ENCODE measurements at regions not wholly inside any gene's neighbourhood (a gene's known extent, or its start where the extent isn't known, plus 50 kb on each side); places are given as distances from the start of the nearest gene placed in this dataset.

DNA sequence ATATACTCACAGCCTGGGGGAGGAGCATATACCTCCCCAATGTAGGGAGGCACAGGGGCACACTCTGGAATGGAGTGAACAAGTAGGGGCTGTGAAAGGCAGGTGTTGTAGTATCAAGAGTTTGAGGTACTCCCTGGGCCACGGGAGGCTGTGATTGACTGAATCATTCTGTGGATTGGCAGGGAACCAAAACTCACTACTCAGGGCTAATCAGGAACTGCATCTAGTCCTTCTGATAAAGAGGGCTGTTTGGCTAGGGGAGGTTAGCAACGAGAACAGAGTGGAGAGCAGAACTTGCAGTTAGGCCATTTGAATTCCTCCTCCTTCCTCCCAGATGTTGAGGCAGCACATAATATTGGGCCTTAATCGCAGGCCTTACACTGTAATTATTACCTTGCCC is 369.2 kb upstream of the MPDZ start:
- Histone ChIP-seq H3K9ac (ENCODE audit: low read length) (no peak overlapping the region), H2AFZ (ENCODE audit: insufficient read depth, low read depth, low read length, poor library complexity, severe bottlenecking) (no peak overlapping the region), H3K4me1 (ENCODE audit: control insufficient read depth in 2 of 2, insufficient read depth in 2 of 2, low read length in 2 of 2) (no peaks in the 10 kb centered on the region), H3K27me3 (replicated peaks in 1 of 4; ENCODE audit: control extremely low read depth in 1 of 4, control insufficient read depth in 3 of 4, insufficient read depth in 4 of 4, low read length in 3 of 4) (no peaks in the 10 kb centered on the region), H3K9me3 (ENCODE audit: control extremely low read depth in 1 of 3, control insufficient read depth in 2 of 3, insufficient read depth in 1 of 3, low read length in 2 of 3) (peaks cover 0 to 6% (median 0%) of the 10 kb centered on the region in 3 donors), H3K79me2 (ENCODE audit: control insufficient read depth, insufficient read depth, low read length) (no peaks in the 10 kb centered on the region), H3K36me3 (replicated peaks in 1 of 2; ENCODE audit: control extremely low read depth in 1 of 2, control insufficient read depth in 1 of 2, extremely low read depth in 1 of 2, insufficient read depth in 2 of 2, low read length in 1 of 2) (no peaks in the 10 kb centered on the region), H3K27ac (ENCODE audit: low read length in 2 of 2) (no peak overlapping the region), H3K4me3 (ENCODE audit: control extremely low read depth in 1 of 5, extremely low read depth in 1 of 5, insufficient read depth in 1 of 5, low read depth in 2 of 5, low read length in 4 of 5) (no peak overlapping the region), H4K20me1 (ENCODE audit: control insufficient read depth, insufficient read depth, low read length, poor library complexity, severe bottlenecking) (no peaks in the 10 kb centered on the region), H3K4me2 (replicated peaks; ENCODE audit: low read depth, low read length, poor library complexity, severe bottlenecking) (no peak overlapping the region)
- DNase-seq, result no peak
- Mint-ChIP-seq H3K4me3 (no peak overlapping the region), H3K27ac (no peak overlapping the region), H3K4me1 (no peaks in the 10 kb centered on the region), H3K9me3 (ENCODE audit: insufficient read depth) (peaks cover 3% of the 10 kb centered on the region), H3K27me3 (no peaks in the 10 kb centered on the region)
- POLR2A ChIA-PET, result no interaction called here
- no peak for TF ChIP-seq EZH2 (IDR thresholded peaks at IDR 0.05; ENCODE audit: borderline replicate concordance, insufficient read depth, low read depth, low read length, poor library complexity, severe bottlenecking)
- TF ChIP-seq, protein P1, sequence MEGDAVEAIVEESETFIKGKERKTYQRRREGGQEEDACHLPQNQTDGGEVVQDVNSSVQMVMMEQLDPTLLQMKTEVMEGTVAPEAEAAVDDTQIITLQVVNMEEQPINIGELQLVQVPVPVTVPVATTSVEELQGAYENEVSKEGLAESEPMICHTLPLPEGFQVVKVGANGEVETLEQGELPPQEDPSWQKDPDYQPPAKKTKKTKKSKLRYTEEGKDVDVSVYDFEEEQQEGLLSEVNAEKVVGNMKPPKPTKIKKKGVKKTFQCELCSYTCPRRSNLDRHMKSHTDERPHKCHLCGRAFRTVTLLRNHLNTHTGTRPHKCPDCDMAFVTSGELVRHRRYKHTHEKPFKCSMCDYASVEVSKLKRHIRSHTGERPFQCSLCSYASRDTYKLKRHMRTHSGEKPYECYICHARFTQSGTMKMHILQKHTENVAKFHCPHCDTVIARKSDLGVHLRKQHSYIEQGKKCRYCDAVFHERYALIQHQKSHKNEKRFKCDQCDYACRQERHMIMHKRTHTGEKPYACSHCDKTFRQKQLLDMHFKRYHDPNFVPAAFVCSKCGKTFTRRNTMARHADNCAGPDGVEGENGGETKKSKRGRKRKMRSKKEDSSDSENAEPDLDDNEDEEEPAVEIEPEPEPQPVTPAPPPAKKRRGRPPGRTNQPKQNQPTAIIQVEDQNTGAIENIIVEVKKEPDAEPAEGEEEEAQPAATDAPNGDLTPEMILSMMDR (IDR thresholded peaks at IDR 0.05), result no peak
- WGBS (ENCODE audit: insufficient coverage), result 88% methylated on average over 1 of the region's 3 CpGs
- ATAC-seq (ENCODE audit: low read depth), result no peak
- CTCF ChIA-PET, result no interaction called here
- intact Hi-C loops (cut with micrococcal nuclease), result no loop called here

DNA sequence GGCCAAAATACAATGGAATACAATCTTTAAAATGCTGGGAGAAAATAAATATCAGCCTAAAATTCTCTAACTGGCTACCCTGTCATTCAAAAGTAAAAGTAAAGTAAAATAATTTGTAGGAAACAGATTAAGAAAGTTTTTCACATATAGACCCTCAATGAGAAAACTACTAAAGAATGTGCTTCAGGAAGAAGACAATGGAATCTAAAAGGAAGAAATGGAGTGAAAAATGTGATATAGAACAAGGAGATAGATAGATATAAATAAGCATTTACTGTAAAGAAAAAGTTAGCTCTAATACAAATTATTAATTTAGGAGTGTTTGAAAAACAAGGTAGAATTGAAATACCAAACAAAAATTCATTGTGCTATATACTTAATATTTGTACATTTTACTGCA is 368.6 kb upstream of the MPDZ start:
- Mint-ChIP-seq H3K27ac (no peak overlapping the region), H3K4me3 (no peak overlapping the region), H3K9me3 (ENCODE audit: insufficient read depth) (peaks cover 5% of the 10 kb centered on the region), H3K27me3 (no peaks in the 10 kb centered on the region), H3K4me1 (no peaks in the 10 kb centered on the region)
- H3K4me1 ChIP-seq (ENCODE audit: control insufficient read depth in 2 of 2, insufficient read depth in 2 of 2, low read length in 2 of 2), result no peaks in the 10 kb centered on the region
- no peak overlapping the region for H3K4me3 ChIP-seq (ENCODE audit: control extremely low read depth in 1 of 5, extremely low read depth in 1 of 5, insufficient read depth in 1 of 5, low read depth in 2 of 5, low read length in 4 of 5)
- no peaks in the 10 kb centered on the region for H3K27me3 ChIP-seq (replicated peaks in 1 of 4; ENCODE audit: control extremely low read depth in 1 of 4, control insufficient read depth in 3 of 4, insufficient read depth in 4 of 4, low read length in 3 of 4)
- peaks cover 0 to 6% (median 0%) of the 10 kb centered on the region in 3 donors for H3K9me3 ChIP-seq (ENCODE audit: control extremely low read depth in 1 of 3, control insufficient read depth in 2 of 3, insufficient read depth in 1 of 3, low read length in 2 of 3)
- no peaks in the 10 kb centered on the region for H4K20me1 ChIP-seq (ENCODE audit: control insufficient read depth, insufficient read depth, low read length, poor library complexity, severe bottlenecking)
- H3K27ac ChIP-seq (ENCODE audit: low read length in 2 of 2), result no peak overlapping the region
- ChIA-PET CTCF (no interaction called here), POLR2A (no interaction called here)
- no peaks in the 10 kb centered on the region for H3K79me2 ChIP-seq (ENCODE audit: control insufficient read depth, insufficient read depth, low read length)
- no peaks in the 10 kb centered on the region for H3K36me3 ChIP-seq (replicated peaks in 1 of 2; ENCODE audit: control extremely low read depth in 1 of 2, control insufficient read depth in 1 of 2, extremely low read depth in 1 of 2, insufficient read depth in 2 of 2, low read length in 1 of 2)
- no peak overlapping the region for H3K9ac ChIP-seq (ENCODE audit: low read length)
- no peak for ATAC-seq (ENCODE audit: low read depth)
- H3K4me2 ChIP-seq (replicated peaks; ENCODE audit: low read depth, low read length, poor library complexity, severe bottlenecking), result no peak overlapping the region
- no peak for DNase-seq
- H2AFZ ChIP-seq (ENCODE audit: insufficient read depth, low read depth, low read length, poor library complexity, severe bottlenecking), result no peak overlapping the region
- intact Hi-C loops (cut with micrococcal nuclease), result no loop called here
- TF ChIP-seq, protein P1 (IDR thresholded peaks at IDR 0.05), result no peak
- TF ChIP-seq EZH2 (IDR thresholded peaks at IDR 0.05; ENCODE audit: borderline replicate concordance, insufficient read depth, low read depth, low read length, poor library complexity, severe bottlenecking), result no peak

Data from B cell (primary cell).